ENCODE measurements at regions not wholly inside any gene's neighbourhood (a gene's known extent, or its start where the extent isn't known, plus 50 kb on each side); places are given as distances from the start of the nearest gene placed in this dataset.

- DNase-seq: no peak
These were observed 56.6 kb downstream of the SPRY2 start for GRCh38 chr13:80284290-80284689.

GRCh38 chr13:80278706-80279105, 62.2 kb downstream of the SPRY2 start:
- no peak for DNase-seq

GRCh38 chr13:80276371-80277289, 64.3 kb downstream of the SPRY2 start:
- DNase-seq: no peak

GRCh38 chr13:80274643-80275042, 66.3 kb downstream of the SPRY2 start:
- DNase-seq: no peak

- DNase-seq: no peak
These were observed 67.2 kb downstream of the SPRY2 start for GRCh38 chr13:80273718-80274117.

GRCh38 chr13:80265348-80265747, 75.6 kb downstream of the SPRY2 start:
- no peak for DNase-seq

- DNase-seq: no peak
These were observed 77.0 kb downstream of the SPRY2 start for GRCh38 chr13:80263745-80264513.

- no peak for DNase-seq
These were observed 78.8 kb downstream of the SPRY2 start for GRCh38 chr13:80262051-80262695.

- DNase-seq: no peak
These were observed 81.8 kb downstream of the SPRY2 start for GRCh38 chr13:80259159-80259558.

- DNase-seq: no peak
These were observed 84.5 kb downstream of the SPRY2 start for GRCh38 chr13:80256352-80256932.

GRCh38 chr13:80255946-80256345, 85.0 kb downstream of the SPRY2 start:
- DNase-seq: no peak

- DNase-seq: no peak
These were observed 89.5 kb downstream of the SPRY2 start for GRCh38 chr13:80251403-80251802.

GRCh38 chr13:80250213-80250810, 90.6 kb downstream of the SPRY2 start:
- no peak for DNase-seq

- DNase-seq: no peak
These were observed 91.3 kb downstream of the SPRY2 start for GRCh38 chr13:80249516-80250212.

GRCh38 chr13:80245162-80245733, 95.7 kb downstream of the SPRY2 start:
- DNase-seq: no peak

- DNase-seq: no peak
These were observed 96.4 kb downstream of the SPRY2 start for GRCh38 chr13:80244574-80244973.

GRCh38 chr13:80242728-80243427, 98.0 kb downstream of the SPRY2 start:
- DNase-seq: no peak

GRCh38 chr13:80239571-80240255, 101.2 kb downstream of the SPRY2 start:
- DNase-seq: no peak

GRCh38 chr13:80239116-80239515, 101.8 kb downstream of the SPRY2 start:
- no peak for DNase-seq

GRCh38 chr13:80237646-80238045, 103.3 kb downstream of the SPRY2 start:
- DNase-seq: no peak

GRCh38 chr13:80235967-80236302, 105.0 kb downstream of the SPRY2 start:
- no peak for DNase-seq
